Lower leg skin (tissue), 3 donors: ENCODE measurements at regions not wholly inside any gene's neighbourhood (a gene's known extent, or its start where the extent isn't known, plus 50 kb on each side); places are given as distances from the start of the nearest gene placed in this dataset.

Experiments used
- CTCF ChIP-seq, 3 donors: fragments of 450-650 bp; IDR thresholded peaks; one replicate each; pipeline ENCODE4 v1.5.1; 2016; ENCODE audit warnings: antibody characterized with exemption in 3 of 3, mild to moderate bottlenecking in 3 of 3, moderate library complexity in 2 of 3
- POLR2A ChIP-seq, 2 donors: fragments of 450-650 bp; IDR thresholded peaks; one replicate each; pipeline ENCODE4 v1.6.1; 2016 to 2017; ENCODE audit warnings: antibody characterized with exemption in 2 of 2, mild to moderate bottlenecking in 1 of 2, moderate library complexity in 1 of 2

DNA sequence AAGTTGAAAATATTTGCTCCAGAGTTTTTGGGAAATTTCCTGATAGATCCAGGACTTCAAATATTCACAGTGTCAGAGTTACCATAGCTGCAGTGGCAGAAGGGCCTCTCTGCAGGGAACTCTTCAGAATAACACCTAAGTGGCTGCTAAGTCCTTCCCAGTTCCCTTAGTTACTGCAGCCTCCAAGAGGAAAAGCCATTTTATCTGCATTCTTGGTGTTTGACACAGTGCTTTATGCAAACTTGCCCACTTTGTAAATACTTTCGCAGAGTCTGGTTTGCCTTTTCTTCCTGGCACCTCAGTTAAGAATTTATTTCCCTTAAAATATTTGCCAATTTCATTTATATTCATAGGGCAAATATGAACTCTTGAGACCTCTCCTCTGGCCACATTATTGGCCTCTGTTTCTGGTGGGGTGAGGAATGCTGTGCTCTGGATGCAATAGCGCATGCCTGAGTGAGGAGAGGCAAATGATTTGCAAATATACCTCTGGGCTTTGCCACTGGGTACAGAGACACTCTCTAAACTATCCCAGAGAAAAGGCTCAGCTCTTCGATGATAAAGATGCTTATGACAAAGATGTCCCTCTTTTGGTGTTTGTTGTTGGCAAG, 566.3 kb upstream of the NR3C2 start:
- TF ChIP-seq CTCF (IDR thresholded peaks at IDR 0.05) (no peak), POLR2A (IDR thresholded peaks at IDR 0.05) (no peak)
